HG02642 (cell line): ENCODE measurements at regions not wholly inside any gene's neighbourhood (a gene's known extent, or its start where the extent isn't known, plus 50 kb on each side); places are given as distances from the start of the nearest gene placed in this dataset.
"Not testable (repeated sequence)": the region's sequence is repeated elsewhere in the genome, so short reads cannot be mapped to it uniquely, and the experiment has no call there.

Experiments used
- ATAC-seq: cut with Tn5 transposase; IDR thresholded peaks from one replicate; pipeline ENCODE4 v1.9.1; 2021; ENCODE audit warnings: mild to moderate bottlenecking; ENCODE audit not compliant: unreplicated experiment, poor library complexity

GRCh38 chr5:117010574-117010973 is 436.0 kb upstream of the SEMA6A start:
- ATAC-seq = no peak

DNA sequence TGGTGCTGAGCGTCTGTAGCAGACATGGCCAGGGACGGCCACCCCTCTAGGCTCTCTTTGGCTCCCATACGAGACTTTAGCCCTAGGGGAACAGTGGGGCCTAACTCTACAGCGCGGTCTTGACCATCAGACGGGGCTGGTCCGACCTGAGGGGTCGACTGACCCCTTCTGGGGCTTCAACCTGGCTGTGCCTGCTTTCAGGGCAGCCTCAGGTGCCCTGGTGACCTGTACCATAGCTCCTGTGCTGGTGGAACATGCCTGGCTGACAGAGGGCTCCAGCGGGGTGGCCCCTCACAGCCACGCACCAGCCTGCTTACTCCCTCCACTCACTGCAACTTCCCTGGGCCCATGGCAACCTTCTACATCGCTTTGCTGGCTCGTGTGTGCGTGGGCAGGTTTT is 423.4 kb upstream of the SEMA6A start:
- ATAC-seq = no peak

DNA sequence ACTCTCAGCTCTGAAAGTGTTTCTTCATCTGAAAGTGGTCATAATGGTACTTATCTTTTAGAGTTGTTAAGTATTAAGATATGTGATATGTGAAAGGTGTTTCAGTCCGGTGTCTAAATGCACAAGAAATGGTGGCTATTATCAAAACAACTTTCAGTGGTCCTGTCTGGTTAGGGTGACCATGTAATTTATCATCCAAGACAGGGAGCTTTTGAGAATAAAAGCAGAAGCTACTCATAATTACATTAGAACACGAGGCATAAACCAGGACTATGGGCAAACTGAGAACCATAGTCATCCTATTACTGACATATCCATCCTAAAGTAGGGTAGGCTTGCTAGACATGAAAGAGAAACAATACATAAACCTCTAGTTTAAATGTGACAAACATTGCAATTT is 418.1 kb upstream of the SEMA6A start:
- ATAC-seq = no peak

GRCh38 chr5:116989995-116990394 is 415.4 kb upstream of the SEMA6A start:
- ATAC-seq = no peak

GRCh38 chr5:116982035-116982434 is 407.4 kb upstream of the SEMA6A start:
- ATAC-seq = no peak

DNA sequence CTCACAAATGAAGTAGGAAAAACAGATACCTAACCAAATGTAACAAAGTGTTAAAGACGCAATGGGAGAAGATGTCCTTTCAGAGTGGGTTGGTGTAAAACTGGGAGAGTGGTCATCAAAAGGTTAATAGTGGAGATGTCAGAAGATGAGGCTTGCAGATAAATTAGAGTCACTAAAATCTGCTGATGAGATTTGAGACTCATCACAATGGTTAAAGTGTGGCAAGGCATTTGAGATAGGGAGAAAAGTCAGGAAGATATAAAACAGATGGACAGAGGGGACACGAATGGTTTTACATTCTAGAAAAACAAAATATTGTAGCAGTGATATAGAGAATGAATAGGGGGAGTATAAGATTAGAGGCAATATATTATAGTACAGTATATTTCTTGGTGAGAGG is 406.0 kb upstream of the SEMA6A start:
- ATAC-seq = no peak

DNA sequence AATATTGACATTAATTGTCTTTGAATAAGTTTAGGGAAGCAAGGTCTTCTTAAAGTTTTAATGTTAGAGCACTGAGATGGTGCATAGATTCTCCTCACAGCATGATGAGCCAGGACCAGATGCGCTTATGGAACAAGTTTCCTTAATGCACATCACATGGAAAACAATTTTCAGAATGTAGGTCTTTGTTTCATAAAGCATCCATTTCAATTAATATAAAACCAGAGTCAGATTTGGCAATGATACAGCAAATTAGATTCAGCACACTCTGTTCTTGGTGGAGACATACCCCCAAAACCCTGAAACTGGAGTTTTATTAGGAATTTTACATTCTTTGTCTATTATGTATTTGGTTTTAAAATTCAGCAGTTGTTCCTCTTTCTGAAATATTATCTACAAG is 402.1 kb upstream of the SEMA6A start:
- no peak for ATAC-seq

DNA sequence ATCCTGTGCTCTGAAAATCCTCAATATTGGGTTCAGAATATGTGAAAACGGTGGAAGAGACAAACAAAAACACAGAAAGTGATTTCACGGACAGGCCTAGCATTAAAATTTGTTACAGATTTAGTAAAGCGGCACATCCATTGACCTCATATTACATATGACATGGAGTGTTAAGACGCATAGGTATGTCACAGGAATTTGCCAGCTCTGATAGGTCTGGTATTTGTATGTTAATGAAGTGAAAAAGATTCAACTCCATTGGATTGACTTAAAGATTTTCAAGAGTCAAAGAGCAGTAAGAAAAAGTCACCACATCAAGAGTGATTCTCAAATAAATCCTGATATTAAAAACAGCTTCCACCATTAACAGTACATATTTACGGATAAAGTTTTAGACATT is 396.5 kb upstream of the SEMA6A start:
- ATAC-seq = no peak

- ATAC-seq = no peak
Observed at GRCh38 chr5:116970318-116970717, 395.7 kb upstream of the SEMA6A start.

DNA sequence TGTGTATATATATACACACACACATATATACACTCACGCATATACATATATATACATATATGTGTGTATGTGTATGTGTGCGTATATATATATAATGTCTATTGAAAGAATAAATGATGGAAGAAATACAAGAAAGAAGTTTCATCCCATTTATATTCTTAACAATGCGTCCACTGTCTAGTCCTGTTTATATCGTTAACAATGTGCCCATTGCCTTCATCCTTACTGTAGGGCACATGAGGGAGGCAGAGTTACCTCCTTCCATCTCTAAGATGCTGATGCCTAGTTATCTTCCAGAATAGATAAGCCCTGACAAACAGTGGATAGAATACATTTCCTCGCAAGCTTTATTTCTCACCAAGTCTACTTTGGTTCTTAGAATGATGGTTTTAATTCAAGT is 389.8 kb upstream of the SEMA6A start:
- no peak for ATAC-seq

- no peak for ATAC-seq
Observed at GRCh38 chr5:116961021-116961420, 386.4 kb upstream of the SEMA6A start.

DNA sequence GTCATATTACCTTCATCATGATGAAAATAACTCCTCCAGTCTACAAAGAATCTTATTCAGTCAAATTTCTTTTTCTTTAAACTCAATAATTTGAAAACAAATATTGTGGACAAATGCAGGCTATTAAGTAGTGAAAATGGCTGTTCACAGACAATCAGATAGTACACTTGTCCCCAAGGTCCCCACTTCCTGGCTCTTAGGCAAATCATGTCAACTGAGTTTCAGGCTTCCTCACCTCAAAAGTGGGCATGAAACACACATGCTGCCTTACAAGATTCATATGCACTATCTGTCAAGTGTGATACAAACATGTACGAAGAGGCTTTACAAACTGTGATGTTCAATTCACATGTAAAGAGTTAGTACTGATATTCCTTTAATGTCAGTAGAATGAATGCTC is 385.2 kb upstream of the SEMA6A start:
- no peak for ATAC-seq

DNA sequence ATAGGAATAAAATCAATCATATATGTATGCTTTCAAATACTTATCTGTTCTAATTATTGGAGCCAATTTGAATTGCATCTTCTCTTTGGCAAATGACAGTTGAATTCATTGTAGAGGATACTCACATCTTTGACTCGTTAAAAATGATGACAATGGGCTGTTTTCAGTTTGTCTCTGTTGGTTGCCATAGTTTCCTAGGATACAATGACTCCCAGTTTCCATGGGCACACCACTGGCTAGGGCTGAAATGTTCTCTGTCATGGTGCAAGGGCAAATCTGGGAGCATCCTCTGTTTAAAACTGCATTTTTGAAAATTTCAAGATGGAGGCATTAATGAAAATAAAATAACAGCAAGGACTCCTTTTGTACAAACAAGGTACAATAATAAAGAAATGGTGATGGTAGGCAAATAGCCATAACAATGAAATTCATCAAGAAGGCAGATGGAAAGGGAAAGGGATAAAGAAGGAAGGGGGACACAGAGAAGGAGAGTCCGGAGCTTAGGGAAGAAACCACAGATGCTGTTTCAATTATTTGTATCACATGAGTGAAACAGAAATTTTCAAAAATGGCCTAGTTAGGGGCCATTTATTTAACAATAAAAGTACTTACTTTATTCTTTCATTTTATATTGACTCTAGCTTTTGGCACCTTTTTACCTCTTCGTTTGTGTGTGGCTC is 378.8 kb upstream of the SEMA6A start:
- ATAC-seq = no peak

DNA sequence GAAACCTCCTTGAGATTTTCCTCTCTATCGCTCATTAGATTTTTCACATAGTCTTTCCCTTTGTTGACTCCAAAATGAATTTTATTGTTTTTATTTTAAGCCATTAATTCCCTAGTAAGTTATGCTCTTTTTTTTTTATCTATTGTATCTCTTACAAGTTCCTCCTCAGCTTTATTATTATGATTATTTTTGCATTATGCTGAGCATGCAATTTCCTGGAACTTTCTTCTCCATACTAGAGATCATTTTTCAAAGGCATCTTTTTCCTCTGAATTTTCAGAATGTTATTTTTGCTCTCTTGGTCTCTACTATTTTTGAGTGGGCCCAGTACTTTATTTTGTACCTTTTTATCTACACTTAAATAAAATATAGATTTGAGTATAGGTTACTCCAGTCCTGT is 376.6 kb upstream of the SEMA6A start:
- ATAC-seq = no peak

DNA sequence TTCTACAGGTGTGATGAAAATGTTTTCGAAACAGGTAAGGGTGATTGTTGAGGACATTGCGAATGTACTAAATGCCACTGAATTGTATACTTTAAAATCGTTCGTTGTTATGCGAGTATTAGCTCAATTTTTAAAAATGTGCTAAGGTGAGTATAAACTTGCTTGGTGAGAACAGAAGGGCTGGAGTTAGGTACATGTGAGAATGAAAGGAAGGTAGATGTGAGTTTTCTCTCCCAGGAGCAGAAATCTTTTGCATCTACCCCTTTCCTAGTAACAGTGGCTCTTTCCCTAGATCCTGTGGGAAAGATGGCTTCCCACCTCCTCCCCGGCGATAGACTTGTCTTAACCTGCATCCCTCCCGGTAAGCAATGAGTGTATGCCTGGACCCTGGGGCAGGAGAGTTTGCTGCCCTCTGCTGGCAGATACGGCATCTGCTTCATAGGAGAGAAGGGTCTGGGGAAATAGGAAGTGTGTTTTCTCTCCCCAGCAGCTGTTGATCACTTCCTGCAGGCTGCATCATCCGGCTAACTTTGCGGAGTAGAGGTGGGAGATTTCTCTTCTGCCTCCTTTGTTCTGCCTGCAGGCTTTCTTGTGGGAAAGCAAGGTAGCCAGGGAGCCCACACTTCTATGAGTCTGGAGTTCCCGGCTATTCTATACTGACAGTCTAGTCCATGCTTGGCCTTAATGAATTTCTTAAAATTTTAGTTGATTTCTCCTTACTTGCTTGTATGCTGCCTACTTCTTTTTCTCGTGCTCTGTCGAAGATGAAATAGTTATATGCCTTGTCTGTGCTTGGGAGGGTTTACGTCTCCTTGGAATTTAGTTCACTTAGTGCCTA is 373.3 kb upstream of the SEMA6A start:
- peak; percentile 100 for ATAC-seq

DNA sequence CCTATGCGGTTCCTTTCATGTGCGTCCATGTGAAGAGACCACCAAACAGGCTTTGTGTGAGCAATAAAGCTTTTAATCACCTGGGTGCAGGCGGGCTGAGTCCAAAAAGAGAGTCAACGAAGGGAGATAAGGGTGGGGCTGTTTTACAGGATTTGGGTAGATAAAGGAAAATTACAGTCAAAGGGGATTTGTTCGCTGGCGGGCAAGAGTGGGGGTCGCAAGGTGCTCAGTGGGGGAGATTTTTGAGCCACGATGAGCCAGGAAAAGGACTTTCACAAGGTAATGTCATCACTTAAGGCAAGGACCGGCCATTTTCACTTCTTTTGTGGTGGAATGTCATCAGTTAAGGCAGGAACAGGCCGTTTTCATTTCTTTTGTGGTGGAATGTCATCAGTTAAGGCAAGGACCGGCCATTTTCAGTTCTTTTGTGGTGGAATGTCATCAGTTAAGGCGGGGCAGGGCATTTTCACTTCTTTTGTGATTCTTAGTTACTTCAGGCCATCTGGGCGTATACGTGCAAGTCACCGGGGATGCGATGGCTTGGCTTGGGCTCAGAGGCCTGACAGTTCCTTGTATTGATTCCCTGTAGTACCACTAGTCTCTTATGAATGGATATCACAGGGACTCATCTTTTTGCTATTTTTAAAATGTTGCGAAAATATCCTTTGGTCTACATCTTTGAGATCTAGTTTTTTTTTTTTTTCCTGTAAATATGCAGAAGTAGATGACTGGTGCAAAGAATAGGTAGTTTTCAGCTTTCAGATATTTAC is 371.2 kb upstream of the SEMA6A start:
- ATAC-seq = not testable (repeated sequence)

GRCh38 chr5:116944183-116944582 is 369.6 kb upstream of the SEMA6A start:
- no peak for ATAC-seq

- ATAC-seq = no peak
Observed at GRCh38 chr5:116942622-116943021, 368.0 kb upstream of the SEMA6A start.

DNA sequence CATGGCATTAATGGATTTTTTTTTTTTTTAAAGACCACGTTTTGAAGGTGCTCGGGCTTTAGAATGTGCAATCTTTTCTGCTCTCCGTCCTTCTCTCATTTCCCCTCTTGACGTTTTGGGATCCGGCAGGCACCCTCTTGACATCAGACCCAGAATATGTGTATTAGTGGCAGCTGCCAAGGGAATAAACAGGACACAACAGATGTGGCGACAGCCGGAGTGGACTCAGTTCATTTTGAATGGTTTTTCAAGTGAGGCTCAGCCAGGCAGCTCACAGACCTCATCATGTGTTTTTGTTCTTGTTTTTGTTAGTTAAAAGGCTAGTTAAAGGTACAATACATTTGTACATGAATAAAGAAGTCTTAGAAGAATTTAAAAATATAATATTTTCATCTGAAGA is 365.0 kb upstream of the SEMA6A start:
- ATAC-seq = no peak

- no peak for ATAC-seq
Observed at GRCh38 chr5:116938488-116938887, 363.9 kb upstream of the SEMA6A start.

GRCh38 chr5:116935561-116936162 is 361.0 kb upstream of the SEMA6A start:
- no peak for ATAC-seq
